HG02970 (cell line): ENCODE measurements at regions not wholly inside any gene's neighbourhood (a gene's known extent, or its start where the extent isn't known, plus 50 kb on each side); places are given as distances from the start of the nearest gene placed in this dataset.
"Not testable (repeated sequence)": the region's sequence is repeated elsewhere in the genome, so short reads cannot be mapped to it uniquely, and the experiment has no call there.

Source experiments
- ATAC-seq: cut with Tn5 transposase; IDR thresholded peaks from one replicate; pipeline ENCODE4 v1.9.1; 2021; ENCODE audit warnings: mild to moderate bottlenecking, moderate library complexity, moderate number of reproducible peaks; ENCODE audit not compliant: unreplicated experiment, low FRiP score

- no peak for ATAC-seq
Measured at GRCh38 chr16:79856581-79856980, 256.0 kb upstream of the MAF start.

GRCh38 chr16:79850348-79850747, 249.8 kb upstream of the MAF start:
- no peak for ATAC-seq

- ATAC-seq, result no peak
Measured at GRCh38 chr16:79849119-79849518, 248.6 kb upstream of the MAF start.

- ATAC-seq, result no peak
Measured at GRCh38 chr16:79848719-79849118, 248.2 kb upstream of the MAF start.

GRCh38 chr16:79847569-79847968, 247.0 kb upstream of the MAF start:
- no peak for ATAC-seq

GRCh38 chr16:79847101-79847500, 246.6 kb upstream of the MAF start:
- no peak for ATAC-seq

GRCh38 chr16:79845734-79846135, 245.2 kb upstream of the MAF start:
- ATAC-seq, result no peak

GRCh38 chr16:79845033-79845733, 244.6 kb upstream of the MAF start:
- ATAC-seq, result no peak

GRCh38 chr16:79844603-79845002, 244.1 kb upstream of the MAF start:
- no peak for ATAC-seq

- no peak for ATAC-seq
Measured at GRCh38 chr16:79843631-79844043, 243.1 kb upstream of the MAF start.

GRCh38 chr16:79843145-79843544, 242.6 kb upstream of the MAF start:
- no peak for ATAC-seq

GRCh38 chr16:79842197-79842596, 241.7 kb upstream of the MAF start:
- ATAC-seq, result no peak

- no peak for ATAC-seq
Measured at GRCh38 chr16:79839466-79840341, 239.2 kb upstream of the MAF start.

GRCh38 chr16:79838496-79839259, 238.1 kb upstream of the MAF start:
- ATAC-seq, result no peak

- no peak for ATAC-seq
Measured at GRCh38 chr16:79836144-79836543, 235.6 kb upstream of the MAF start.

GRCh38 chr16:79835194-79835593, 234.7 kb upstream of the MAF start:
- ATAC-seq, result no peak

- no peak for ATAC-seq
Measured at GRCh38 chr16:79834720-79835119, 234.2 kb upstream of the MAF start.

- not testable (repeated sequence) for ATAC-seq
Measured at GRCh38 chr16:79834003-79834402, 233.5 kb upstream of the MAF start.

- no peak for ATAC-seq
Measured at GRCh38 chr16:79833559-79833958, 233.0 kb upstream of the MAF start.

- no peak for ATAC-seq
Measured at GRCh38 chr16:79826732-79827475, 226.4 kb upstream of the MAF start.
